Brain microvascular endothelial cell (primary cell): ENCODE measurements at regions not wholly inside any gene's neighbourhood (a gene's known extent, or its start where the extent isn't known, plus 50 kb on each side); places are given as distances from the start of the nearest gene placed in this dataset.
"Not testable (repeated sequence)": the region's sequence is repeated elsewhere in the genome, so short reads cannot be mapped to it uniquely, and the experiment has no call there.

Source experiments
- DNase-seq: peaks from one replicate; pipeline ENCODE4 v3.0.0-alpha.2; 2020
- H3K27ac ChIP-seq: fragments of 250-450 bp; sonication (Bioruptor Pico); 2 replicates; pipeline ENCODE4 v1.5.1; 2020; ENCODE audit warnings: mild to moderate bottlenecking, moderate library complexity
- H3K27me3 ChIP-seq: fragments of 250-450 bp; sonication (Bioruptor Pico); replicated peaks from 2 replicates; pipeline ENCODE4 v1.5.1; 2020; ENCODE audit warnings: mild to moderate bottlenecking
- H3K36me3 ChIP-seq: fragments of 250-450 bp; sonication (Bioruptor Pico); replicated peaks from 2 replicates; pipeline ENCODE4 v1.5.1; 2020; ENCODE audit warnings: mild to moderate bottlenecking
- H3K4me3 ChIP-seq: 2 replicates; pipeline ENCODE4 v1.5.1; 2011; ENCODE audit warnings: low read depth, mild to moderate bottlenecking, control low read depth, low read length, moderate library complexity
- in situ Hi-C: cut with HindIII; loops from 2 replicates; pipeline ENCODE4 v1.10.0; 2017; ENCODE audit warnings: low sequenced_read_pairs, low pct_ligation_motif_present
- TF ChIP-seq, protein P1 (sequence below): IDR thresholded peaks from 2 replicates; pipeline ENCODE4 v1.5.1; 2011; ENCODE audit warnings: low read depth, mild to moderate bottlenecking, moderate library complexity, low read length, control low read depth, inconsistent platforms; ENCODE audit errors: missing control alignments

- in situ Hi-C loops, result no loop called here
These were observed 115.5 kb upstream of the ZDHHC15 start for GRCh38 chrX:75638332-75638731.

GRCh38 chrX:75625232-75625631, 102.4 kb upstream of the ZDHHC15 start:
- no peak overlapping the region for H3K4me3 ChIP-seq
- in situ Hi-C loops, result no loop called here
- H3K27me3 ChIP-seq, result no peaks in the 10 kb centered on the region
- TF ChIP-seq, protein P1, sequence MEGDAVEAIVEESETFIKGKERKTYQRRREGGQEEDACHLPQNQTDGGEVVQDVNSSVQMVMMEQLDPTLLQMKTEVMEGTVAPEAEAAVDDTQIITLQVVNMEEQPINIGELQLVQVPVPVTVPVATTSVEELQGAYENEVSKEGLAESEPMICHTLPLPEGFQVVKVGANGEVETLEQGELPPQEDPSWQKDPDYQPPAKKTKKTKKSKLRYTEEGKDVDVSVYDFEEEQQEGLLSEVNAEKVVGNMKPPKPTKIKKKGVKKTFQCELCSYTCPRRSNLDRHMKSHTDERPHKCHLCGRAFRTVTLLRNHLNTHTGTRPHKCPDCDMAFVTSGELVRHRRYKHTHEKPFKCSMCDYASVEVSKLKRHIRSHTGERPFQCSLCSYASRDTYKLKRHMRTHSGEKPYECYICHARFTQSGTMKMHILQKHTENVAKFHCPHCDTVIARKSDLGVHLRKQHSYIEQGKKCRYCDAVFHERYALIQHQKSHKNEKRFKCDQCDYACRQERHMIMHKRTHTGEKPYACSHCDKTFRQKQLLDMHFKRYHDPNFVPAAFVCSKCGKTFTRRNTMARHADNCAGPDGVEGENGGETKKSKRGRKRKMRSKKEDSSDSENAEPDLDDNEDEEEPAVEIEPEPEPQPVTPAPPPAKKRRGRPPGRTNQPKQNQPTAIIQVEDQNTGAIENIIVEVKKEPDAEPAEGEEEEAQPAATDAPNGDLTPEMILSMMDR, result no peak
- no peak for DNase-seq
- H3K27ac ChIP-seq, result no peak overlapping the region
- H3K36me3 ChIP-seq, result no peaks in the 10 kb centered on the region

More at GRCh38 chrX:75638332-75638731, 115.5 kb upstream of the ZDHHC15 start:
- H3K27me3 ChIP-seq, result no peaks in the 10 kb centered on the region
- DNase-seq, result no peak
- TF ChIP-seq, protein P1, result no peak
- H3K27ac ChIP-seq, result no peak overlapping the region
- H3K36me3 ChIP-seq, result no peaks in the 10 kb centered on the region
- H3K4me3 ChIP-seq, result no peak overlapping the region

- no peaks in the 10 kb centered on the region for H3K36me3 ChIP-seq
- no peaks in the 10 kb centered on the region for H3K27me3 ChIP-seq
- in situ Hi-C loops, result no loop called here
- TF ChIP-seq, protein P1, result peak; percentile 10
- no peak for DNase-seq
- no peak overlapping the region for H3K4me3 ChIP-seq
- H3K27ac ChIP-seq, result no peak overlapping the region
These were observed 100.7 kb upstream of the ZDHHC15 start for GRCh38 chrX:75623535-75623934.

DNA sequence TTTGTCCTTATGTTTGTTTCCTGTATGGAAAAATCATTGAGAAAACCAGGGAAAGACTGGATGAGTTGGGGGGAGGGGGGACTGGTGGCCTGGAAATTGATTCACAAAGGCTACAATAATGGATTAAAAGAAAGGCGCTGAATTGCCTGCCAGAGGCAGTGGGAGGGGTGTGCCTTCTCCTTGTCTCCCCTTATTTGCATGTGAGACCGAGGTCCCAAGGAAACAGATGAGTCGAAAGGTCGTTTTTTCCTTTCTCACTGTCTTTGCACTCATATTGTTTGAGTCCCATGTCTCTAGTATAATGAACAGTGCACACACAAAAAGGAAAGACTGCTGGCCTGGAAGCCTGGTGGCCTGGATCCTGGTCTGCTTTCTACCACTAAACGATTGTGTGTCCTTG, 86.6 kb upstream of the ZDHHC15 start:
- TF ChIP-seq, protein P1, result no peak
- in situ Hi-C loops, result no loop called here
- no peak overlapping the region for H3K27ac ChIP-seq
- no peak for DNase-seq
- no peaks in the 10 kb centered on the region for H3K27me3 ChIP-seq
- no peaks in the 10 kb centered on the region for H3K36me3 ChIP-seq
- no peak overlapping the region for H3K4me3 ChIP-seq

DNA sequence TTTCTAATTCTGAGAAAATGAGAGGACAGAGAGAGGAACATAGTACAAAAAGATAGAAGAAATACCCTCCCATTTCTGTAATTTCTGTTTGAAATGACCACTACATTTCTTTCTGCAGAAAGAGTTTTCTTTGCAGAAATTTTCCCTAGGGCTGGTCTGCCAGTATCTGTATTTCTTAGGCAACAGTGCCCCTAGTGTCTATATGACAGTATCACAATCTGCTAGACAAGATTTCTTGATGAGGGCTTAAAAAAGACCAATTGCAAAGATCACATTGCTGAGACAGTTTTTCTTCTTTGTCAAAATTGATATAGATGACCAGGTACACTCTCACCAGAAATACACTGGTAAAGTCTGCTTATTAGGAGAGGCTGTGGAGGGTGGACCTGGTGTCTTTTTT, 81.0 kb upstream of the ZDHHC15 start:
- Histone ChIP-seq H3K4me3 (no peak overlapping the region), H3K36me3 (no peaks in the 10 kb centered on the region), H3K27me3 (no peaks in the 10 kb centered on the region), H3K27ac (no peak overlapping the region)
- peak; percentile 4 for DNase-seq
- TF ChIP-seq, protein P1, result peak; percentile 51
- in situ Hi-C loops, result no loop called here

GRCh38 chrX:75602022-75602421, 79.2 kb upstream of the ZDHHC15 start:
- H3K27me3 ChIP-seq, in situ Hi-C loops, H3K36me3 ChIP-seq: not testable (repeated sequence)

GRCh38 chrX:75596178-75596577, 73.3 kb upstream of the ZDHHC15 start:
- no peak overlapping the region for H3K4me3 ChIP-seq
- no peaks in the 10 kb centered on the region for H3K27me3 ChIP-seq
- H3K27ac ChIP-seq, result no peak overlapping the region
- H3K36me3 ChIP-seq, result no peaks in the 10 kb centered on the region
- TF ChIP-seq, protein P1, result no peak
- in situ Hi-C loops, result no loop called here
- no peak for DNase-seq

More at GRCh38 chrX:75602022-75602421, 79.2 kb upstream of the ZDHHC15 start:
- H3K4me3 ChIP-seq, DNase-seq, H3K27ac ChIP-seq: not testable (repeated sequence)

GRCh38 chrX:75593186-75593585, 70.3 kb upstream of the ZDHHC15 start:
- in situ Hi-C loops, H3K27ac ChIP-seq, H3K36me3 ChIP-seq, H3K27me3 ChIP-seq, DNase-seq, H3K4me3 ChIP-seq: not testable (repeated sequence)
